NCI-H2171 treated with DMSO at 0.1 percent for 48 hours (cell line): ENCODE measurements at regions not wholly inside any gene's neighbourhood (a gene's known extent, or its start where the extent isn't known, plus 50 kb on each side); places are given as distances from the start of the nearest gene placed in this dataset.

Experiments
- DNase-seq: peaks from one replicate; lab custom pipeline; 2025; lab: John Stamatoyannopoulos, UW

DNA sequence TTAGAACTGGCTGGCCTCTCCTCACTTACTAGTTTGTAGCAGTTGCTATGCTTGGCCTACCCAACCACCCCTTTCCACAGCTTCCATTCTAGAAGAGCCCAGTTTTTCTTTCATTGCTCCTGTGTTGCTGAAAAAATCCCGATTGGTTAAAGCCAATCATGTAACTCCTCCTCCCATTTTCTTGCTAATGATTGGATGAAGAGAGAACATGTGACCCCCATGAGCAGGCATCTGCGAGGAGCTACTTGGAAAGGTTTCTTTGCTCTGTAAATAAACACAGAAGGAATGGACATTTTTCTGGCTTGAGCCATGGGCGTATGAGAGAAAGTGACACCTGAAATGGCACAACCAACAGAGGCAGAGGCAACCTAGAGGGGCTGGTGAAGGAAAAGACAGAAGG is 773.8 kb upstream of the TBX3 start:
- no peak for DNase-seq

DNA sequence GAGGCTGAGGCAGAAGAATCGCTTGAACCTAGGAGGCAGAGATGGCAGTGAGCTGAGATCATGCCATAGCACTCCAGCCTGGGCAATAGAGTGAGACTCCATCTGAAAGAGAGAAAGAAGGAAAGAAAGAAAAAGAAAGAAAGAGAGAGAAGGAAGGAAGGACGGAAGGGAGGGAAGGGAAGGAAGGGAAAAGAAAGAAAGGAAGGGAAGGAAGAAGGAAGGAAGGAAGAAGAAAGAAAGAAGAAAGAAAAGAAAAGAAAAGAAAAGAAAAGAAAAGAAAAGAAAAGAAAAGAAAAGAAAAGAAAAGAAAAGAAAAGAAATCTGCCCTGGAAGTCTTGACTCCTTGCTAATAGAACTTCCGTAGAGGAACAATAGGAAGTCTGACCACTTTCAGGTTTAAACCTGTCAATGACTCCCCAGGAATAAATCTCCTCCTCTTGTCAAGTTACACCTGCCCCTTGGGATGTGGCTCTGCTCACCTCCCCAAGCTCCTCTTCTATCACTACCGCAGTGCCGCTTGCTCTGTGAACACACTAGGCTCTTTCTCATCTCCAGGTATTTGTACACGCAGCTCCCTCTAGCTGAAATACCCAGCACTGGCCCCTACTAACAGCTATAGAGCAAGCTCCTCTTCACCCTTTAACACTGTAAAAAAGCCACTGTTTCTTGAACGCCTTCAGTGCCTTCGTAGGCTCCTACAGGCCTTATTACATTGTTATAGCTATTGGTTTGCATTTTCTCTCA is 773.1 kb upstream of the TBX3 start:
- no peak for DNase-seq

DNA sequence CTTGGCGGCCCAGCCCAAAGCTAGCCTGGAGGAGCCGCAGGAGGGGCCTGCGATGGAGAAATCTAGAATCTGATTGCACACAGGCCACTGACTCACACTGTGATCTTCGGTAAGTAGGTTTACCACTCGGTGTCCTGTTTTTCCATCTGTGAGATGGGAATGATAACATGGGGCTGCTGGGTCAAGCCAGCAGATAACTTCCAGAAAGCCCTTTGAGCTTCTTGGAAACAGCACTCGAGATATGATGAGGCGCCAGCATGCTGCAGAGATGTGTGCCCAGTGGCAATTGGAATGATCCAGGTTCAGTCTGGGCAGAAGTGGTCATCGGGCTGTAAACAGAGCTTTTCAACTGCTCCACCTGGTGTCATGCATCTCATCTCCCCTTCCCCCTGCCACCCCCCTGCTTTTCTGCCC is 771.3 kb upstream of the TBX3 start:
- no peak for DNase-seq

DNA sequence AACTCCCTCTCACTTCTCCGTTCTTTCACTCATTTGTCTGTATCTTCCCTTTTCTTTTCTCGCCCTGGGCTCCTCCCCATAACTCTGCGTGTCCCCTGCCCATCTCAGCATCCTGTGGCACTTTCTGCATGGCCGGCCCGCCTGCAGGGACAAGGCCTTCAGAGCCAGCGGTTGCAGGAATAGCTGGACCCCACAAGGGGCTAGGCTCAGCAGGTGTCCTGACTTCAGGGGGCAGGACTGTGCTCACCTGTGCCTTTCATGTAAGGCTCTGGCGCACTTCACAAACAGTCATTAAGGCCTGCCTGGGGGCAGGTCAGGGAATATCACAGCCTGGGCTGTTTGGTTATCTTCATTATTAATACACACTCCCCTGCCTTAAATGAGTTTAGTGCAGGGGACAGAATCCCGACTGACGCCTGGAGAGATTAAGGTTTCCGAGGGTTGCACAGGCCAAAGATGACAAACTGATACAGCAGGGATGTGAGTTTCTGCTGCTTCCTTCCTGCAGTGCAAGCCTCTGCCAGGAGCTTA is 768.8 kb upstream of the TBX3 start:
- DNase-seq: no peak

DNA sequence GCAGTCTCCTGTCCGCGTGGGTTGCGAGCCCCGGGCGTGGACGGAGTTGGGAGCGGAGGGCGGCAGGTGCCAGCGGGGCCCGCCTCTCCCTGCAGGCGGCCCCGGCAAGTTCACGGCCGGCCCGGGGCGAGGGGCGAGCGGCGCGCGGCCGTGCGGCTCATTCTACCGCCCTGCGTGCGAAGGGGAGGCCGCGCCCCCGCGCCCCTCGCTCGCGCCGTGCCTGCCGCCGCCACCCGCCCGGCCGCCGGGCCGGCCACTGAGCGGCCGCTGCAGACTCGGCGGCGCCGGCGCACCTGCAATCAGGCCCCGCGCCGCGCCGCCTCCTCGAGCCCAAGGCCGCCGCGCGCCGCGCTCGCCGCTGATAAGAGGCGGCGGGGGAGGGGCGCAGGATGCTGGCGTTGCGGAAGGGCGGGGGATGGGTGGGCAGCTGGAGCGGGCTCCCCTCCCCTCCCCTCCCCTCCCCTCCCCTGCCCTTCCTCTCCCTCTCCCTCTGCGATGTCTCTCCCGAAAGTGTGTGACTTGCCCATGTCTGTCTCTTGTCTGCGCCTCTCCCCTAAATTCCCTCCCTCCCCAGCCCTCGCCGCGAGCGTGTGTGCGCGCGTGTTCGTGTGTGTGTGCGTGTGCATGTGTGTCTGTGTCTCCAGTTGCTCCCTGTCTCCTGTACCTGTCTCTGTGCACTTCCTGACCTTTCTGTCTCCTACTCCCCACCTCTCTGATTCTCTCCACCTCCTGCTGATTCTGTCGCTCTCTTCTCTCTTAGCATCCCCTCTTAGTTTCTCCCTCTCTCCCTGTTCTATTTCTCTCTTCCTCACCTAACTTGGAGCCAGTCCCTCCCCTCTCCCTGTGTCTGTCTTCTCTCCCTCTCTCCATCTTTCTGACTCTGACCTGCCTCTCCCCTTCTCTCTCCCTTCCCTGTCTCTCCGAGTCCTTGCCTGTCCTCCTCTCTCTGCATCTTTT is 768.1 kb upstream of the TBX3 start:
- DNase-seq: peak; percentile 36

DNA sequence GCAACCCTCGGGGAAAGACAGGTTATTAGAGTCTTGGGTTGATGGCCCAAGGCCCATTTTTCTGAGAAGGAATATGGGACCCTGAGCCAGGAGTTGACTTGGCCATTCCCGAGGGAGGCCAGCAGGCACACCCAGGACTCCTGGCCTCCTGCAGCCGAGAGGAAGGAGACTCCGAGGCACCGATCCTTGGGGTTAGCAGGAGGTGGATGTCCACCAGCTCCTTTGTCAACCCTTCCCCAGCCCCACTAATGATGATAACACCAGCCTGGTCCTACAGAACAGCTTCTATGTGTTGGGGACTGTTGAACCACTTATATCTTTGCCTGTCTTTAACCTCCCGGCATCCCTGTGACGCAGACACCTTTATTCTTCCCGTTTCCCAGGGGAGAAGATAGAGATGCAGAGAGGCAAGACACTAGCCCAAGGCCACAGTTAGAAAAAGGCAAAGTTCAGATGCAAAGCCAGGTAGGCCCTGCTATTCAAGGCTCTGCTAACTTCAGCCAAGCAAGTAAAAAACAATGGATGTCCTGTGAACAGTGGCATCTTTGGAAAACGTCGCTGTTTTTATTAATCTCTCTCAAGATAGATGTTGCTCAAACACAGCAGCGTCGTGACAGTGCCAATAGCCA is 767.3 kb upstream of the TBX3 start:
- DNase-seq: no peak

DNA sequence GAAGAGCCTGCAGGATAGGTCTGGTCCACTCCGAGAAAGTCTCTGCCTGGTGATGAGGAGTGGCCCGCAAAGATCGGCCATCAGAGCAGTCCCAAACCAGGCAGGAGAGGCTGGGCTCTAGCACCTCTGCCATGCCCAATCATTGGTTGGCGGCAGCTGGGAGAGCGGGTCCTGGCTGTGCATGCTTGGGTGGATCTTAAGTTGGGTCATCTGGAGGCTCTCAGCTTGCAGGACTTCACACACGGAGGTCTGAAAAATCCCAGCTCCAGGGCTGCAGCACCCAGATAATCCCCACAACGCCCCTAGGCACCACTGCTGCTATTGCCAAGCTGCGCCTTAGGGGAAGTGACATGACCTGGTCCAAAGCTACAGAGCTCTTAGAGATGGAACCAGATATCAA is 766.7 kb upstream of the TBX3 start:
- no peak for DNase-seq

DNA sequence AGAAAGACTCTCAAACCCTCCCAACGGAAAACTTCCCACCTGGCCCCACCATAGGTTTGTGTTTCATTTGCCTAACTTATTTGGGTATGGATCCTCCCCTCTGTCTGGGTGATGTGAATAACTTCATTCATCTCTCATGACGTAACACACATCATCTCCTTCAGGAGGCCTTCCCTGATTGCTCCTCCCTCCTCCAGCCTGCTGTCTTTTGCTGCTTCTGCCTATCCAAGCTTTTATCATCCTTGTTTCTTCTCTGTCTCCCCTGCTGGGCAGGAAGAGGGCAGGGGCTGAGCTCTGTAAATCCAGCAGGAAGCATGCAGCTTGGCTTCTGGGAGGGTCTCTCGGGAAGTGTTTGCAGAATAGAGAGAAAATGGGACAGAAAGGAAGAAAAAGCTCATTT is 766.0 kb upstream of the TBX3 start:
- no peak for DNase-seq

DNA sequence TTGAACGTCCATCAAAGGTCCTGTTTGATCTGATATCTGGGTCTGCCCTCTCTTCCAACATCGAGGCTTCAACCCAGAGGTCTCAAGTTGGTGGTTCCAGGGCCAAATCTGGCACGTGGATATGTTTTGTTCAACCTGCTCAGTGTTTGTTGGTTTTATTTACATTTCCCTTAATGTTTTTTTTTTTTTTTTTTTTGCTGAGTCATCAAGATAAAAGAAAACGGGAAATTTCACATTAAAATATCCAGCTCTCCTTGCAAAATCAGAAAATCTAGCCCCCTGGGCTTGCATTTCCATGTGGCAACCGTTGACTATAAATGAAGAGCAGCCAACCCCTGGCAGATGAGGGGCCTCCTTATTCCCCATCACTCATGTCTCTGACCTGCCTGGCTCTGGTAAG is 765.6 kb upstream of the TBX3 start:
- no peak for DNase-seq

DNA sequence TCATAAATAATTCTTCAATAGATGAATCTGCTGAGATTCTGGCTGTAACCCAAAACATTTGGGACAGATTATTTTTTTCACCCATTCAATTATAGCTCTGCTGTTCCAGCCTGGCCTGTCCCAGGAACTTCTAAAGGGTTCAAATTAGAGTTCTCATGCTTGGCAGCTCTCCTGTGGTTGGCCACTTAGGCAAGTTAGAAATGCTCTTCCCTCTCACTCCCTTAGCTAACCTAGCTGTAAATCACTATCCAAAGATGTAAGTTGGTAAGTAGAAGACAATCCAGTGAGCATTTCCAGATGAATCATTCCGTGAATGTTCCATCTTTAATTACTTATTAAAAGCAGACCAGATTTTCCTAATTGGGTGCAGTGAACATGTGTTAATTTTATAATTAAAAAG is 760.4 kb upstream of the TBX3 start:
- DNase-seq: no peak

DNA sequence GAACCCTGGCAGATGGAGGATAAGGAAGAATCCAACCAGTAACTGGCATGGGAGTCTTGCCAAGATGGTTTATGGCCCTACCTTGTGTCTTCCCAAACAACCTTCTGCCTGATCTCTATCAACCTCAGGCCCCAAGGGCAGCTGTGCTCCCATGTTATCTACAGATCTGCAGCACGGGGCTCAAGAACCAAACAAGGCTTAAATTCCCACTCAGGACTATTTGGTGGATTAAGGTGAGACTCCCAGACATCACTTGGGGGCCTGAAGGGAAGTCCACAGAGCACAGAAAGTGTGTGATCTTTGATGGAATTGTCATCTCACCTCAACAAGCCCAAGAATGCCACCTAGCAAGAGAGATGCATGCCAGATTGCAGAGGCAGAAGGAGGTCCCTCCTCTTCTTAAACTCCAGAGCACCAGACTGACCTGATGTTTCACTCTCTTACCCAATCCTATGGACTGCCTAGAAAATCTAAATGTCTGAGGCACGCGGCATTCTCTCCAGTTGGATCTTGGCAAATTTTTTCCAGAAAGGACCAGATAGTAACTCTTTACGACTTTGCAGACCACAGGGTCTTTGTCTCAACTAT is 759.5 kb upstream of the TBX3 start:
- no peak for DNase-seq

DNA sequence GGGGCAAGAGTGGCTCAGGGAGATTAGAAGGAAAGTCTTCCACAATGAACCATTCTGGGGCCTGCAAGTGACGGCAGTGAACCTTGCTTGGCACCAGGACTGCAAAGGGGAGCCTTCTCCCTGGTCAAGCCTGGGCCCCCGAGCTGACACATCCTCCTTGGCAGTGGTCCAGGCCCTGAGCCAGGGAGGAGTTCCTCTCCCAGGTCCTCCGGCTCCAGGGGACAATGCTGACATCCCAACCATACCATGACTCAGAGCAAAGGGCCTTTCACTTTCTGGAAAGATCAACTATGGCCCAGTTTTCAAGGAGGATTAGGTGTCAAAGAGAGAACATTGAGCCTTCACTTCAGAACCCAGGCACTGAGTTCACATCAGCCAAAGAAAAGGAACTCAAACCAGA is 756.5 kb upstream of the TBX3 start:
- no peak for DNase-seq

DNA sequence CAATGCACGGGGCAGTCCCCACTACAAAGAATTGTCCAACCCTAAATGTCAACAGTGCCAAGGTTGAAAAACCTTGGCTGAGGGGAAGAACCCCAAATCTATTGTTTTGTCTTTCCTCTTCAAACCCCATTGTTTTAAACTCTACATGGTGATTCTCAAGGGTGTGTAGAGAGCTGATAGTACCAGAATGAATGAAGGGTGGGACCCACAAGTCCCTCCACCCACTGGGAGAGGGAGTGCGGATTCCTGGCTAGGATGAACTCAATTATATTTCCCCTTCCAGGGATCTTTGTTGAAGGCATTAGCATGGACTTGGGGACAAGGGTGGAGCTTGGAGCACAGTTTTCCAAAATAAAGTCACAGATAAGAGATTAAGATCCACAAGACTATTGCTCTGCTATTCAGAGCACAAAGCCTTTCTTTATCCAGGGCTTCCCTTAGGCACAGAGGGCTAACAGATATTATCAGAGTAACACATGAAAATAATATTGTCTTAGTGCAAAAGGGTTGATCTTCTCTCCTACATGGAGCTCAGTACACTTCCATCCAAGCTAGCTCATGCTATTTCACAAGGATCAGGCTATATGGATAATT is 755.1 kb upstream of the TBX3 start:
- DNase-seq: no peak

DNA sequence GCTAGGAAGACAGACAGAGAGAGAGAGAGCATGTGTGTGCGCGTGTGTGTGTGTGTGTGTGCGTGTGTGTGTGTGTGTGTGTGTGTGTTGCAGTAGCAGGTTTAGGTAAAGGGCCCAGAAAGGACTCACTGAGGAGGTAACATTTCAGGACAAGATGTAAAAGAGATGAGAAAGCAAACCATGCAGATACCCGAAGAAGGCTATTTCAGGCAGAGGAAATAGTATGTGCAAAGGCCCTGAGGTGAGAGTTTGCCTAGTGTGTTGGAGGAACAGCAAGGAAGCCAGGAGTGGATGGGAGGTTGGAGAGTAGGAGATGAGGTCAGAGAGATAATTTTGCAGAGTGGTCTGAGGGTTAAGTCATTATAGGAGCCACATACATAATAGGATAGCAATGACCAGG is 754.3 kb upstream of the TBX3 start:
- DNase-seq: no peak

DNA sequence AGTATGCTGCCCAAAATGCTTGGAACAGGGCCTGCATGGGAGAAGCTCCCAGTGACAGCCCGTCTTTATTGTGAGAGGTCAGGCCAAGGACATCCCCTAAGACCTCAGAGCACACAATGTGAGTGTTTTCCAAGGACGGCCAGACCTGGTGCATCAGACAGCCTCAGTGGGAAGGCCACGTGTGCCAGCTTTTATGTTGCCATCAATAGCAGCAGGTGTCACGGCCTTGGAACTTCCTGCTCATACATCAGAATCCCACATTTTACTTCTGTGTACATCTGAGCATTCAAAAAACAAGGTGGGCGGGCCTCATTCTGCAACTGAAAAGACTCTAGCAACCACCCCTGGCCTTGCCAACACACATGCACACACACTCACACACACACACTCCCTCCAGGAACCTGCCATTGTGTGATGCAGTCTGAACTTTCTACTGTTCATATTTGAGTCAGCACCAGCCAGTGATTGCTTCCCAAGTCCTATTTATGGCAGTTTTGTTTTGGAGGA is 753.1 kb upstream of the TBX3 start:
- DNase-seq: no peak

DNA sequence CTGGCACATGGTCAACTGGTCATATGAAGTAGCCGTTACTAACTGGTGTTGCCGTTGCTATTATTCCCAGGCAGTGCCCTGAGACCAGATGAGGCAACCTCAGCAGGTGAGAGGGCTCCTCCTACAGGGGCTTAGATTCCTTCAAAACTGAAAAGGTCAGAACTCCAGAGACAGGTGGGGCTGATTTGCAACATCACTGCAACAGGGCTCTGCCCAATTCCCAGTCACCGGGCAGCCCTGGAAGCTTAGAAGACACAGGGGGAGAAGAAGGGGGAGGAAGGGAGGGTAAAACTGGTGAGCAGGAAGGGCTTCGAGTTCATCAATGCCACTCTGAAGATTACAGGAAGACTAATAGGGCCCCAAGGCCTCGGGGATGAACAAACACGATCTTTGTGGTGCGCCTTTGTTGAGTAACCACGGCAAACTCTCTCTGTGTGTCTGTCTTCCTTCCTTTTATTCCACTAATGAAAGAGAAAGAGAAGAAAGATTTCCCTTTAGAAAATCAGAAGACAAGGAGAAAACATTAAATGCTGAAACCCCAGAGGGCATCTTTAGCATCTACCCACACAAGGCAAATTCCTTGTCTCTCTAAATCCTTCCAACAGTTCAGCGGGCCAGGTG is 749.1 kb upstream of the TBX3 start:
- DNase-seq: no peak

DNA sequence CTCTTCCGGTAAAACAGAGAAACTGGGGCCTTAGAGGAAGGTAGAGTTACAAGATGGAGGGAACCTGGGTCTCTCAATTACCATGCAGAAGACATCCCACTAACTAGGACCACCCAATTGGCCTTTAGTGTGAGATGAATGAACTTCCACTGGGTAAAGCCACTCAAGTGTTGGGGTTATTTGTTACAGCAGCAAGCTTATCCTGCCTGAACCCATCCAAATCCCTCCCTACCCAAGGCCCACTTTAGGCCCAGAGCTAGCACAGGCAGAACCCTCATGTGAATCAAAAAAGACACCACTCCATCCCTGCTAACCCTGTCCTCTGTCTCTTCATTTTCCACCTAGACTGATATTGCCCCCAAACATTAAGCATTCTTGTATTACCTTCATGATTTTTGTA is 746.7 kb upstream of the TBX3 start:
- no peak for DNase-seq

DNA sequence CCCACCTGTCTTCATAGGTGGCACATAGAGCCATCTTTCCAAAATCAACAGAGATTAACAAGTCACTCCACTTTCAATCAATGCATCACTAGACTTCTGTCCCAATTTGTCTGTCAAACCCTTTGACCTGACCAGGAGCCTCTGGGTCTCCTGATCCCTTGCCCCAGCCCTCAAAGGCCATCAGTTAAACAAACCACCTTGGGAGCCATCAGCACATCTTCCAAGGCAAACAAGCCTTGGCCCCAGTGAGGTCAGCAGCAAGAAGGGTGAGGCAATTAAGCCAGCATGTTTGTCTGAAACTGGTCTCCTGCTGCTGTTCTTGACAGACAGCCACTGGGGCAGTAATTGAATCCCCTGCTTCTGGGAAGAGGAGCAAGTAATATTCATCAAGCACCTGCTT is 742.8 kb upstream of the TBX3 start:
- DNase-seq: no peak

DNA sequence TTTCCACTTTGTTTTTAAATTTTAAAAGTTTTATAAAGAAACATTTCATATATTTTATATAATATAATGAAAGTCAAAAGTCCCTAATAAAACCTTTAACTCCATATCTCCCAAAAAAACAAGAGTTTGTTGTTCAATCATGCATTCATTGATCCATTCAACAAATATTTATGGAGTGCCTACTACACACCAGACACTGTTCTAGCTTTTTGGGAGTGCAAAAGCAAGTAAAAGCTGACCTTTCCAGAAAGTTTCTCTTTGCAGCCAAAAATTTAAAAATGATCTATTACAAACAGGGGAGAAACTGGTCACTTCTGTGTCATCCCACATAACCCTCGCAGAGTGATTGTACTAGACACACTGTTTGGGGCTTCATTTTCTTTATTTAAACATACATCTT is 740.0 kb upstream of the TBX3 start:
- no peak for DNase-seq

DNA sequence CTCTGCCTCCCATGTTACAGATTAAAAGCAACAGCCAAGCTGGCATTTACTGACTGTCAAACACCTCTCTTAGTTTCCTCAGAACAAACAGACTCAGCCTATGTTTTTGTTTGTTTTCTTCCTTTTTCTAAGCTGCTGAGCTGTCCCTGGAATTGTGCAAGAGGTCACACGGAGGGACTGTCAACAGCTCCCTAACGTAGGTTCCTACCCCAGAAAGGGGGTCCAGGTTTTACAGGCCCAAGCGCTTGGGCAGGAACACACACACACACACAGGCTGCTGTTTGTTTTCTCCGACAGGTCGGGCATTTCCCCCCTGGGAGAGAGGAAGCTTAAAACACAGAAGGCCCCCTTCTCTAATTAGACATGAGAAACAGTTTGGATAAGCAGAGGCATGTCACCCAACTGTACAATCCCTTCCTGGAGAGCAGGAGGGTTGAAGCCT is 739.6 kb upstream of the TBX3 start:
- DNase-seq: no peak
